C4-2B (cell line): ENCODE measurements at regions not wholly inside any gene's neighbourhood (a gene's known extent, or its start where the extent isn't known, plus 50 kb on each side); places are given as distances from the start of the nearest gene placed in this dataset.

Source experiments
- CTCF ChIP-seq: fragments of 450-650 bp; conservative IDR thresholded peaks from 2 replicates; pipeline ENCODE4 v1.5.1; 2017; ENCODE audit warnings: mild to moderate bottlenecking
- ZFX ChIP-seq: fragments of 450-650 bp; IDR thresholded peaks from 2 replicates; pipeline ENCODE4 v1.6.1; 2017

GRCh38 chr1:62977366-62977765 is 193.4 kb downstream of the ATG4C start:
- TF ChIP-seq CTCF (no peak), ZFX (no peak)
